Nephron progenitor cell (in vitro differentiated cells): ENCODE measurements at regions not wholly inside any gene's neighbourhood (a gene's known extent, or its start where the extent isn't known, plus 50 kb on each side); places are given as distances from the start of the nearest gene placed in this dataset.

Experiments used
- DNase-seq: peaks from one replicate; pipeline ENCODE4 v3.0.0; 2021
- H3K27ac Mint-ChIP-seq: 2 replicates; pipeline ENCODE4 v1.8.0; 2021; ENCODE audit warnings: mild to moderate bottlenecking, moderate library complexity, mixed read lengths
- H3K27me3 Mint-ChIP-seq: 2 replicates; pipeline ENCODE4 v1.8.0; 2021; ENCODE audit warnings: mild to moderate bottlenecking, low read depth, mixed read lengths; ENCODE audit not compliant: poor library complexity
- H3K36me3 Mint-ChIP-seq: 2 replicates; pipeline ENCODE4 v1.8.0; 2021; ENCODE audit warnings: low read depth, mixed read lengths
- H3K4me1 Mint-ChIP-seq: 2 replicates; pipeline ENCODE4 v1.8.0; 2021; ENCODE audit warnings: mixed read lengths
- H3K4me3 Mint-ChIP-seq: 2 replicates; pipeline ENCODE4 v1.8.0; 2021; ENCODE audit warnings: mild to moderate bottlenecking, moderate library complexity, mixed read lengths
- H3K9me3 Mint-ChIP-seq: 2 replicates; pipeline ENCODE4 v1.8.0; 2021; ENCODE audit warnings: mild to moderate bottlenecking, moderate library complexity, mixed read lengths
- CTCF ChIP-seq: fragments of 200-600 bp; sonication (generic); IDR thresholded peaks from 2 replicates; pipeline ENCODE4 v1.5.0; 2021; ENCODE audit warnings: antibody characterized with exemption

- no peak for DNase-seq
- TF ChIP-seq CTCF: no peak
- H3K4me3 Mint-ChIP-seq: no peak overlapping the region
- no peaks in the 10 kb centered on the region for H3K27me3 Mint-ChIP-seq
- no peaks in the 10 kb centered on the region for H3K36me3 Mint-ChIP-seq
- no peak overlapping the region for H3K27ac Mint-ChIP-seq
- H3K9me3 Mint-ChIP-seq: no peaks in the 10 kb centered on the region
- H3K4me1 Mint-ChIP-seq: no peaks in the 10 kb centered on the region
Measured at GRCh38 chr2:163324677-163325076, 411.1 kb downstream of the FIGN start.

DNA sequence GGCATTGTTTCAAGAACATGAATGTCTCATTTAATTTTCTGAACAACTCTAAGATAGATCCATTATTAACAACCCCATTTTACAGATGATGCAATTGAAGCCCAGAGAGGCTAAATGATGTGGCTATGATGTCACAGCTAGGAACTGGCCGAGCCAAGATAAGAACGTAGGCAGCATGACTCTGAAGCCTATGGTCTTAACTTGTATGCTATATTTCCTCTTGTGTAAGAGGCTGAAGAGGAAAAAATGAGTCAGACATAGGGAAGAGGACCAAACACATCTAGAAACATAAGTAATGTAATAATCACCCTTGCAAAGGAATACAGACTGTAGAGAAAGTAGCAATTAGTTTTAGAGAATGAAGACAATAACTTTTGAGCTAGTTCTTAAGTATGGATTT is 416.8 kb downstream of the FIGN start:
- H3K4me3 Mint-ChIP-seq: no peak overlapping the region
- DNase-seq: no peak
- no peaks in the 10 kb centered on the region for H3K36me3 Mint-ChIP-seq
- H3K27ac Mint-ChIP-seq: no peak overlapping the region
- peaks cover 3% of the 10 kb centered on the region for H3K9me3 Mint-ChIP-seq
- no peak for TF ChIP-seq CTCF
- no peaks in the 10 kb centered on the region for H3K4me1 Mint-ChIP-seq
- H3K27me3 Mint-ChIP-seq: no peaks in the 10 kb centered on the region

DNA sequence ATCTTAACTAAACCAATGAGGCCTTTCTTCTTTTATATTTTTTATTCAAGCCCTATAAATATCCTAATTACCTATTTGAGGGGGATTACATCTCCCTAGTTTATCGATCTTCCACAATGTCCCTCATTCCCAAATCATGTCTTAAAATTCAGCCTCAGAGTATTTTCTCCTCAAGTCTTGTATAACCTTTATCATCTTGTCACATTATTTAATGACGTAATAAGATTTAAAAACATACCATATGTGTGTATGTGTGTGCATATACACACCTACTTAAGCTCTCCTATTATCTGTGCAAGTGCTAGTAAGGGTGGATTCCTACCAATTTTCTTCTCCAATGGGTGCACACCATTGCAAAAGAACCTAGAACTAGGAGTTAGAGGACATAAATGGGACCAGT is 421.1 kb downstream of the FIGN start:
- Mint-ChIP-seq H3K4me3 (no peak overlapping the region), H3K27ac (no peak overlapping the region), H3K4me1 (no peaks in the 10 kb centered on the region), H3K36me3 (no peaks in the 10 kb centered on the region), H3K27me3 (no peaks in the 10 kb centered on the region), H3K9me3 (peaks cover 3% of the 10 kb centered on the region)
- TF ChIP-seq CTCF: no peak
- DNase-seq: no peak

DNA sequence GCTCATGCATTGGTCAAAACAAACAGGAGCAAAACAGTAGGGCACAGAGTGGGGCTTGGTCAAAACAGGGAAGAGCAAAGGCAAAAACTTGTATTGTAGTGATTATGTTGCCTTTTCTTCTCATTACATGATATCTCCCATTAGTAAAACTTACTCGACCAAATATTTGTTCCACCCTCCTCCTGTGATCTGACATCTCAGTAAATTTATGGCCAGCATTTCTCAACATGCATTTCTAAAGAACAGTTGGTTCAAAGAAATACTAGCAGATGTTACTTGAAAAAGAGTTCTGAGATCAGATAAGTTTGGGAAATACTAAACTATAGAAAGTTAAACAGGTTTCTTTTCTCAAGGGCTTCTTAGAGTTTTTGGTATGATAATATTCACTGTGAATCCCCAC is 423.1 kb downstream of the FIGN start:
- no peak overlapping the region for H3K4me3 Mint-ChIP-seq
- H3K36me3 Mint-ChIP-seq: no peaks in the 10 kb centered on the region
- no peak overlapping the region for H3K27ac Mint-ChIP-seq
- no peak for TF ChIP-seq CTCF
- H3K9me3 Mint-ChIP-seq: peaks cover 6% of the 10 kb centered on the region
- no peaks in the 10 kb centered on the region for H3K4me1 Mint-ChIP-seq
- DNase-seq: no peak
- no peaks in the 10 kb centered on the region for H3K27me3 Mint-ChIP-seq

DNA sequence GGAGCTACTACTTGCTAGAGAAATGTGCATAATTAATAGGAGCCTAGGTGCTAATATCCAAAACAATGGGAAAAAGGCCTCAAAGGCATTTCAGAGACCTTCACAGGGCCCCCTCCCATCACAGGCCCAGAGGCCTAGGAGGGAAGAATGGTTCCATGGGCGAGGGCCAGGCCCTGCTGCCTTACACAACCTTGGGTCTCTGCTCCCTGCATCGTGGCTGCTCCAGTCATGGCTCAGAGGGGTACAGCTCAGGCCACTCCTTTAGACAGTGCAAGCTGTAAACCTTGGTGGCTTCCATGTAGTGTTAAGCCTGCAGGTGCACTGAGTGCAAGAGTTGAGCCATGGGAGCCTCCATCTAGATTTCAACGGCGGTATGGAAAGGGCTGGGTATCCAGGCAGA is 429.2 kb downstream of the FIGN start:
- H3K9me3 Mint-ChIP-seq: peaks cover 12% of the 10 kb centered on the region
- H3K36me3 Mint-ChIP-seq: no peaks in the 10 kb centered on the region
- H3K4me3 Mint-ChIP-seq: no peak overlapping the region
- no peaks in the 10 kb centered on the region for H3K4me1 Mint-ChIP-seq
- no peaks in the 10 kb centered on the region for H3K27me3 Mint-ChIP-seq
- DNase-seq: no peak
- TF ChIP-seq CTCF: no peak
- H3K27ac Mint-ChIP-seq: no peak overlapping the region

DNA sequence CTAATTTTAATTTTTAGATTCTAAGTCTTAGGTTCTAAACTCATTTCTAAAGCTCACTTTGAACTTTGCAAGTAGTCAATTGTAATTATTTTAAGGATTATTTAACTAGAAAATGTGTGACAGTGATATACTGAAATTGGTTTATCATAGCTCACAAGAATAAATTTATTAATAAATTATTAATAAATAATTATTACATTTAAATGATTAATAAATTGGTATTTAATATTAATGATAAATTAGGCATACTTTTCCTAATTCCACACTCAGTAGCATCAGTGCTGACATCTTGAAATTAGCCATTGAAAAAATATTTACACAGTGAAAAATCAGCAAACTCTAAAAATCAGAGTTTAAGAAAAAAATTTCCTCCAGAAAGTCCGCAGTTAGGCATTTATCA is 433.7 kb downstream of the FIGN start:
- DNase-seq: no peak
- no peak overlapping the region for H3K27ac Mint-ChIP-seq
- H3K36me3 Mint-ChIP-seq: no peaks in the 10 kb centered on the region
- H3K4me1 Mint-ChIP-seq: no peaks in the 10 kb centered on the region
- no peaks in the 10 kb centered on the region for H3K27me3 Mint-ChIP-seq
- peaks cover 4% of the 10 kb centered on the region for H3K9me3 Mint-ChIP-seq
- H3K4me3 Mint-ChIP-seq: no peak overlapping the region
- no peak for TF ChIP-seq CTCF
